ENCODE measurements at regions not wholly inside any gene's neighbourhood (a gene's known extent, or its start where the extent isn't known, plus 50 kb on each side); places are given as distances from the start of the nearest gene placed in this dataset.

DNA sequence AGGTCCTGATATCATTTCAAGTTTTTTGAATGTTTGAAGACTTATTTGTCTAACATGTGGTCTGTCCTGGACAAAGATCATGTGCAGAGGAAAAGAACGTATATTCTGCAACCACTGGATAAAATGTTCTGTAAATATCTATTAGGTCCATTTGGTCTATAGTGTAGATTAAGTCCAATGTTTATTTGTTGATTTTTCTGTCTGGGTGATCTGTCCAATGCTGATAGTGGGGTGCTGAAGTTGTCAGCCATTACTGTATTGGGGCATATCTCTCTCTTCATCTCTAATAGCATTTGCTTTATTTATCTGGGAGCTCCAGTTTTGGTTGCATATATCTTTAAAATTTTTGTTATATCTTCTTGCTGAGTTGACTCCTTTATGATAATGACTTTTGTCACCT, 258.4 kb upstream of the CITED2 start:
- Histone ChIP-seq H3K4me1 (ENCODE audit: control insufficient read depth, insufficient read depth, low read length) (no peaks in the 10 kb centered on the region), H3K27me3 (ENCODE audit: control insufficient read depth, insufficient read depth, low read length) (no peaks in the 10 kb centered on the region), H3K9me3 (ENCODE audit: control insufficient read depth, insufficient read depth, low read depth, low read length) (no peaks in the 10 kb centered on the region), H3K4me3 (ENCODE audit: low read depth, low read length) (no peak overlapping the region), H3K9ac (ENCODE audit: low read length) (no peak overlapping the region), H3K27ac (ENCODE audit: low read depth, low read length) (no peak overlapping the region), H3K36me3 (ENCODE audit: control insufficient read depth, insufficient read depth, low read length) (no peaks in the 10 kb centered on the region)

DNA sequence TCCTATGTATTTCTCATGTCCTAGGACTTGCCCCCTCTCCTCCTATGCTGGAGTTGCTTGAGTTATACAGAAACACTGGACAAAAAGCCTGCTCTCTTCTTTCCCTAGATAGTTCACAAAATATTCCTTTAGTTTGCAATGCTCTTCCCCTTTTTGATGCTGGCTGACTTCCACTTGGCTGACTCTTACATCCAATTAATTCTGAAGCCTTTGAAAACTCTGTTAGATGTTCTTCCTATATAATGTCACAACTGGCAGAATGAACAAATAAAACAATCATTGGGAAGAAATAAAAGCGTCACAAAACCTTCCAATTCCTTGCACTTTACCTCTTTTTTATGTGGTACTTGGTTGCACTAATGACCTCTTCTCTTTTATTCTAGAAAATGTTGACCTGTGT, 253.8 kb upstream of the CITED2 start:
- H3K27ac ChIP-seq (ENCODE audit: low read depth, low read length), result no peak overlapping the region
- no peaks in the 10 kb centered on the region for H3K36me3 ChIP-seq (ENCODE audit: control insufficient read depth, insufficient read depth, low read length)
- H3K27me3 ChIP-seq (ENCODE audit: control insufficient read depth, insufficient read depth, low read length), result no peaks in the 10 kb centered on the region
- peaks cover 11% of the 10 kb centered on the region; the same call in 1 of the 2 replicates for H3K4me1 ChIP-seq (ENCODE audit: control insufficient read depth, insufficient read depth, low read length)
- H3K4me3 ChIP-seq (ENCODE audit: low read depth, low read length), result no peak overlapping the region
- H3K9me3 ChIP-seq (ENCODE audit: control insufficient read depth, insufficient read depth, low read depth, low read length), result no peaks in the 10 kb centered on the region
- no peak overlapping the region for H3K9ac ChIP-seq (ENCODE audit: low read length)

- no peaks in the 10 kb centered on the region for H3K27me3 ChIP-seq (ENCODE audit: control insufficient read depth, insufficient read depth, low read length)
- no peaks in the 10 kb centered on the region for H3K9me3 ChIP-seq (ENCODE audit: control insufficient read depth, insufficient read depth, low read depth, low read length)
- peaks cover 11% of the 10 kb centered on the region; the same call in 1 of the 2 replicates for H3K4me1 ChIP-seq (ENCODE audit: control insufficient read depth, insufficient read depth, low read length)
- H3K36me3 ChIP-seq (ENCODE audit: control insufficient read depth, insufficient read depth, low read length), result no peaks in the 10 kb centered on the region
- no peak overlapping the region for H3K9ac ChIP-seq (ENCODE audit: low read length)
- H3K4me3 ChIP-seq (ENCODE audit: low read depth, low read length), result no peak overlapping the region
- no peak overlapping the region for H3K27ac ChIP-seq (ENCODE audit: low read depth, low read length)
These were observed 252.6 kb upstream of the CITED2 start for GRCh38 chr6:139627091-139627490.

DNA sequence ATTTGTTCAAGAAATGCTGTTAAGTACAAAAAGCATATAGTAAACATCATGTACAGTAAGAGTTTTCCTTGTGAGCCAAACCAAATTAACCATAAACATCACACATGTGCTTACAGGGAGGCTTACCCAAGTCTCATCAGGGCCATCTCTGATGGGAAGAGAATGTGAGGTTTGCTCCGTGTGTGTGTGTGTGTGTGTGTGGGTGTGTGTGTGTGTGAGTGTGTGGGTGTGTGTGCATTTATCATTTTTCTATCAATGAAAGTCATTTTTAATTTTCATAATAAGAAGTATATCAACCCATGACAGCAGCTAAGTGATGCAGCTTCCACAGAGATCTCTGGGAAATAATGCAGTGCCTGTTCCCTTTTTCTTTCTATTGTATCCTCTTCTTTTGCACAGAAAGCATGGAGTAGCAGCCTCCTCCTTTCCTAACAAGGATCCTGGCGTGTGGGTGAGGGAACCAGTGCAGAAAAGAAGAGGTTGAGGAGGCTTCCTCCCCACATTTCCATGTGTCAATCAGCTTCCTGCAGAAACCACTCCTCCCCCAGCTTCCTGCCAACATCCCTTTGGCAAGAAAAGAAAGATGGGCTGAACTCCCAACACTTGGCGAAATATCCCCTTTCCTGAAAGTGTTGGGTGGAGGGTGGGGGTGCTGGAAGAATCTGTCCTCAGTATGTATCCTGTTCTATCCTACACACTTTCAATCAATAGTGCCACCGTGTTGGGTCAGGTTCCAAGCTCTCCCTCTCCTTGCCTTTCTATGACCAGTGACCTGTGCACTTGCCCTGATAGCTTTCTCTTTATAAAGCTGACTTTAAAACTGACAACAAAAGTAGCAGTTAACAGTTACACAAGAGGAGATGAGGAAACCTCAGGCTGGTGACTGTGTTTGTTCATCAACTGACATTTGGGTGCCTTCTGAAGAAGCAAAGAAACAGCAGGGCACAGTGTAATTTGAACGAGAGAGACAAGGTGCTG, 251.8 kb upstream of the CITED2 start:
- no peak overlapping the region for H3K4me3 ChIP-seq (ENCODE audit: low read depth, low read length)
- H3K36me3 ChIP-seq (ENCODE audit: control insufficient read depth, insufficient read depth, low read length), result no peaks in the 10 kb centered on the region
- no peaks in the 10 kb centered on the region for H3K9me3 ChIP-seq (ENCODE audit: control insufficient read depth, insufficient read depth, low read depth, low read length)
- no peaks in the 10 kb centered on the region for H3K27me3 ChIP-seq (ENCODE audit: control insufficient read depth, insufficient read depth, low read length)
- H3K27ac ChIP-seq (ENCODE audit: low read depth, low read length), result no peak overlapping the region
- no peak overlapping the region for H3K9ac ChIP-seq (ENCODE audit: low read length)
- H3K4me1 ChIP-seq (ENCODE audit: control insufficient read depth, insufficient read depth, low read length), result peaks cover 11% of the 10 kb centered on the region; the same call in 1 of the 2 replicates

DNA sequence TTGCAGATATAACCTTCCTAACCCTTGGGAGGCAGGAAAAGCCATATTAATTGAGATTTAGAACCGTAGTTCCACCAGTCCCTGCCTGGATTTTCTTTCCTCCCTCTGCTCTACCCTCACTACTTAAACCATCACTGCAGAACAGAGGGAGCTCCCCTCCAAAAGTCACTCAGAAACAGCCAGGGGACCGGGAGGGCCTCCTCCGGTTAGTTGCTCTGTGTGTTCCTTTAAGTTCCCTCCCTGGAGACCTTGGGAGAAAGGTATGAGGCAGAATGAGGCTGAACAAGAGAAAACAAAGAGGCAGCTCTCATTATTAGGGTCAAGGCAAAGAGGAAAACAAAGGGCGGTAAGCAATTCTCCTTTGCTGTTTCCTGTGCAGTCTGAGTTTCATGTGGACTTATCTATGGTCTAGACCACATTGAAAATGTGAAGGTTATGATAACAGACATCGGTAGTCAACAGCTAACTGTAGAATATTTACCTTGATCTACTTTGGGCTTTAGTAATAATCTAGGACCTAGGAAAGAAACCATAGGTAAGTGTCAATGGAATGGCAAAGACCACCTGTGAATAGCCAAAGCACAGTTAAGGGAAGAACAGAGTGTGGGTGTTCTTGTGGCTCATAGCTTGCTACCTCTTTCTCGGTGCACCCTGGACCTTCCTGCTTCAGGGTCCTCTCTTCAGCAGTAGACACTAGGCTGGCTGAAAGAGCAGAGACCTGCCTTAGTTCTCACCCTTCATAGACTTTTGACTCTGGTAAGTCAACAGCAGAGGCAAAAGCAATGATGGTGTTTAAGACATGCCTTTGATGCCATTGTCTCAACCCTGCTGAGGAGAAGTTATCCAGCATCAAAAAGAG, 250.9 kb upstream of the CITED2 start:
- Histone ChIP-seq H3K4me1 (ENCODE audit: control insufficient read depth, insufficient read depth, low read length) (peaks cover 11% of the 10 kb centered on the region; the same call in 1 of the 2 replicates), H3K4me3 (ENCODE audit: low read depth, low read length) (no peak overlapping the region), H3K36me3 (ENCODE audit: control insufficient read depth, insufficient read depth, low read length) (no peaks in the 10 kb centered on the region), H3K9ac (ENCODE audit: low read length) (no peak overlapping the region), H3K27me3 (ENCODE audit: control insufficient read depth, insufficient read depth, low read length) (no peaks in the 10 kb centered on the region), H3K27ac (ENCODE audit: low read depth, low read length) (no peak overlapping the region), H3K9me3 (ENCODE audit: control insufficient read depth, insufficient read depth, low read depth, low read length) (no peaks in the 10 kb centered on the region)

DNA sequence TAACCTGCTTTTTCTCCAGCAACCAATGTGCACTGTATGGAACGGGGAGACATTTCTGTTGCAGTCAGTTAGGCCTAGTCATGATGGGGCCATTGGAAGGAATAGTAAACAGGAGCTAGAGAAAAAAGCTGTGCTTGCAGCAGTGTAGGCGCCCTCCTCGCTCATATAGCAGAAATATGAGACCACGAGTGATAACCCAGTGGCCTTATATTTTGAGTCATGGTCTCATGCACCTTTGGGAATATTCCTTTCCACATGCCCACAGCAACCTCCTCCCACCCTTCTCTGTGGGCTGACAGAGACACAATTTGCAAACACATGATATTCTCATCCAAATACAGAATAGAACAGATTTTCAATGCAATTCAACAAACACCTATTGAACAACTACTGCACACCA, 248.9 kb upstream of the CITED2 start:
- peaks cover 11% of the 10 kb centered on the region; the same call in 1 of the 2 replicates for H3K4me1 ChIP-seq (ENCODE audit: control insufficient read depth, insufficient read depth, low read length)
- no peak overlapping the region for H3K4me3 ChIP-seq (ENCODE audit: low read depth, low read length)
- H3K27me3 ChIP-seq (ENCODE audit: control insufficient read depth, insufficient read depth, low read length), result no peaks in the 10 kb centered on the region
- no peak overlapping the region for H3K9ac ChIP-seq (ENCODE audit: low read length)
- H3K9me3 ChIP-seq (ENCODE audit: control insufficient read depth, insufficient read depth, low read depth, low read length), result peaks cover 4% of the 10 kb centered on the region; the same call in 1 of the 2 replicates
- H3K27ac ChIP-seq (ENCODE audit: low read depth, low read length), result no peak overlapping the region
- no peaks in the 10 kb centered on the region for H3K36me3 ChIP-seq (ENCODE audit: control insufficient read depth, insufficient read depth, low read length)

- H3K9me3 ChIP-seq (ENCODE audit: control insufficient read depth, insufficient read depth, low read depth, low read length), result no peaks in the 10 kb centered on the region; the same call in 1 of the 2 replicates
- no peak overlapping the region for H3K27ac ChIP-seq (ENCODE audit: low read depth, low read length)
- H3K36me3 ChIP-seq (ENCODE audit: control insufficient read depth, insufficient read depth, low read length), result no peaks in the 10 kb centered on the region
- no peaks in the 10 kb centered on the region for H3K27me3 ChIP-seq (ENCODE audit: control insufficient read depth, insufficient read depth, low read length)
- H3K4me3 ChIP-seq (ENCODE audit: low read depth, low read length), result no peak overlapping the region
- peaks cover 13% of the 10 kb centered on the region for H3K4me1 ChIP-seq (ENCODE audit: control insufficient read depth, insufficient read depth, low read length)
- H3K9ac ChIP-seq (ENCODE audit: low read length), result no peak overlapping the region
These were observed 239.0 kb upstream of the CITED2 start for GRCh38 chr6:139613496-139613895.

DNA sequence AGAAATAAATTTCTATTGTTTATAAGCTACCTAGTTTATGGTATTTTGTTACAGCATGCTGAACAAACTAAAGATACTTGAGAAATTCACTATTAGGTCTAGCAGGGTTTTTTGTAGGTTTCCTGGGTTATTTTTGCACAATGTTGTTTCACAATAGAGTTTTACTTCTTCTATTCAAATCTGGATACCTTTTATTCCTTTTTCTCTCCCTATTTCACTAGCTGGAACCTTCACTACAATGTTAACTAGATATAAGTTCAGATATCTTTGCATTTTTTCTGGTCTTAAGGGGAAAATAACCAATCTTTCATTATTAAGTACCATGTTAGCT, 237.7 kb upstream of the CITED2 start:
- H3K9me3 ChIP-seq (ENCODE audit: control insufficient read depth, insufficient read depth, low read depth, low read length), result no peaks in the 10 kb centered on the region
- no peaks in the 10 kb centered on the region for H3K36me3 ChIP-seq (ENCODE audit: control insufficient read depth, insufficient read depth, low read length)
- peaks cover 26% of the 10 kb centered on the region for H3K4me1 ChIP-seq (ENCODE audit: control insufficient read depth, insufficient read depth, low read length)
- no peak overlapping the region for H3K9ac ChIP-seq (ENCODE audit: low read length)
- H3K27me3 ChIP-seq (ENCODE audit: control insufficient read depth, insufficient read depth, low read length), result no peaks in the 10 kb centered on the region
- H3K4me3 ChIP-seq (ENCODE audit: low read depth, low read length), result no peak overlapping the region
- H3K27ac ChIP-seq (ENCODE audit: low read depth, low read length), result no peak overlapping the region

GRCh38 chr6:139611327-139612134, 237.1 kb upstream of the CITED2 start:
- no peak overlapping the region for H3K4me3 ChIP-seq (ENCODE audit: low read depth, low read length)
- no peak overlapping the region for H3K27ac ChIP-seq (ENCODE audit: low read depth, low read length)
- peaks cover 31% of the 10 kb centered on the region for H3K4me1 ChIP-seq (ENCODE audit: control insufficient read depth, insufficient read depth, low read length)
- H3K9ac ChIP-seq (ENCODE audit: low read length), result no peak overlapping the region
- no peaks in the 10 kb centered on the region for H3K36me3 ChIP-seq (ENCODE audit: control insufficient read depth, insufficient read depth, low read length)
- H3K27me3 ChIP-seq (ENCODE audit: control insufficient read depth, insufficient read depth, low read length), result no peaks in the 10 kb centered on the region
- no peaks in the 10 kb centered on the region for H3K9me3 ChIP-seq (ENCODE audit: control insufficient read depth, insufficient read depth, low read depth, low read length)

GRCh38 chr6:139608466-139609261, 234.2 kb upstream of the CITED2 start:
- no peaks in the 10 kb centered on the region for H3K36me3 ChIP-seq (ENCODE audit: control insufficient read depth, insufficient read depth, low read length)
- H3K9me3 ChIP-seq (ENCODE audit: control insufficient read depth, insufficient read depth, low read depth, low read length), result no peaks in the 10 kb centered on the region
- H3K4me1 ChIP-seq (ENCODE audit: control insufficient read depth, insufficient read depth, low read length), result peaks cover 31% of the 10 kb centered on the region
- no peak overlapping the region for H3K27ac ChIP-seq (ENCODE audit: low read depth, low read length)
- H3K27me3 ChIP-seq (ENCODE audit: control insufficient read depth, insufficient read depth, low read length), result no peaks in the 10 kb centered on the region
- no peak overlapping the region for H3K4me3 ChIP-seq (ENCODE audit: low read depth, low read length)
- H3K9ac ChIP-seq (ENCODE audit: low read length), result no peak overlapping the region
